HFF-Myc (cell line): ENCODE measurements at regions not wholly inside any gene's neighbourhood (a gene's known extent, or its start where the extent isn't known, plus 50 kb on each side); places are given as distances from the start of the nearest gene placed in this dataset.

Source experiments
- DNase-seq: peaks from one replicate; pipeline ENCODE4 v3.0.0-alpha.2; 2011; ENCODE audit warnings: low read depth; ENCODE audit errors: extremely low read depth
- H3K4me3 ChIP-seq: replicated peaks from 2 replicates; pipeline ENCODE4 v1.5.1; 2011; ENCODE audit warnings: low read depth, mild to moderate bottlenecking, control low read depth, low read length
- CTCF ChIP-seq: IDR thresholded peaks from 2 replicates; pipeline ENCODE4 v1.5.1; 2012; ENCODE audit warnings: mild to moderate bottlenecking, low read depth, low read length, control low read depth; ENCODE audit errors: missing control alignments

- no peak overlapping the region for H3K4me3 ChIP-seq
- DNase-seq: no peak
- TF ChIP-seq CTCF: no peak
Observed at GRCh38 chr5:110346893-110347358, 379.5 kb downstream of the TMEM232 start.

- TF ChIP-seq CTCF: no peak
- no peak for DNase-seq
Observed at GRCh38 chr5:110347781-110348180, 378.7 kb downstream of the TMEM232 start.

GRCh38 chr5:110351430-110351829 lies 375.0 kb downstream of the TMEM232 start:
- TF ChIP-seq CTCF: no peak
- no peak overlapping the region for H3K4me3 ChIP-seq
- no peak for DNase-seq

More at GRCh38 chr5:110347781-110348180, 378.7 kb downstream of the TMEM232 start:
- no peak overlapping the region for H3K4me3 ChIP-seq

GRCh38 chr5:110354311-110354710 lies 372.2 kb downstream of the TMEM232 start:
- H3K4me3 ChIP-seq: no peak overlapping the region
- TF ChIP-seq CTCF: no peak
- no peak for DNase-seq

- H3K4me3 ChIP-seq: no peak overlapping the region
- DNase-seq: no peak
- no peak for TF ChIP-seq CTCF
Observed at GRCh38 chr5:110354915-110355644, 371.4 kb downstream of the TMEM232 start.

GRCh38 chr5:110356677-110357076 lies 369.8 kb downstream of the TMEM232 start:
- H3K4me3 ChIP-seq: no peak overlapping the region
- no peak for TF ChIP-seq CTCF
- DNase-seq: no peak
